ENCODE measurements at regions not wholly inside any gene's neighbourhood (a gene's known extent, or its start where the extent isn't known, plus 50 kb on each side); places are given as distances from the start of the nearest gene placed in this dataset.

DNA sequence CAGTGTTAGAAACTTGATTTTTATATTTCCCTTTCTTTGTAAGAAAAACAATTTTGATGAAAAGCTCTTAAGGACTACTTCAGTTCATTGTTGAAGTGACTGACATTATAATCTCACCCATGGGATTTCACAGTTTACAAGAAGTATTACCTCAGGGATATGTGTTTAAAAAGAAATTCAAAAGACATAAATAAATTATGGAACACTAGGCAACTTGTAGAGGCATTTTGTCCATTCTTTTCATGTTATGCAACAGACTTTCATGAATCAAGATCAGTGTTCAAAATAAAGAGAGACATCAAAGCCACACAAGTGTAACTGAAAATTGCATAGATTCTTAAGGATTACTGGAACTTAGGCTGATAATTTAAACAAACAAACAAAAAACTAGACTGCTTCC is 196.8 kb upstream of the AGTR1 start:
- CTCF ChIA-PET, result no interaction called here
- Histone ChIP-seq H2BK5ac (ENCODE audit: low read depth, low read length, poor library complexity, severe bottlenecking) (no peak overlapping the region), H3K56ac (ENCODE audit: extremely low read depth, insufficient read depth, low read length) (no peak overlapping the region), H2BK20ac (ENCODE audit: low read depth, low read length) (no peak overlapping the region), H3K79me1 (ENCODE audit: low read depth in 1 of 2, low read length in 2 of 2) (no peaks in the 10 kb centered on the region), H2BK120ac (ENCODE audit: low read depth, low read length) (no peak overlapping the region), H2BK15ac (ENCODE audit: low read depth, low read length) (no peak overlapping the region), H3K9me1 (ENCODE audit: insufficient read depth, low read length) (no peaks in the 10 kb centered on the region), H3K36me3 (ENCODE audit: control insufficient read depth, insufficient read depth, low read length) (no peaks in the 10 kb centered on the region), H2AFZ (replicated peaks; ENCODE audit: low read length, poor library complexity) (no peak overlapping the region), H3K23ac (ENCODE audit: low read depth, low read length) (no peak overlapping the region), H3K4ac (ENCODE audit: low read depth, low read length) (no peak overlapping the region), H3K4me2 (ENCODE audit: low read depth, low read length) (no peak overlapping the region), H3K27me3 (ENCODE audit: control insufficient read depth, insufficient read depth, low read length) (no peaks in the 10 kb centered on the region; the same call in 1 of the 2 replicates), H3K4me3 (ENCODE audit: insufficient read depth, low read depth, low read length) (no peak overlapping the region), H4K8ac (ENCODE audit: low read depth in 2 of 2, low read length in 2 of 2) (no peak overlapping the region), H3K14ac (replicated peaks; ENCODE audit: low read depth, low read length) (no peak overlapping the region), H3K4me1 (ENCODE audit: control insufficient read depth, insufficient read depth, low read length) (no peaks in the 10 kb centered on the region), H4K91ac (ENCODE audit: insufficient read depth, low read depth, low read length) (no peak overlapping the region), H4K5ac (ENCODE audit: low read depth, low read length) (no peak overlapping the region), H4K20me1 (ENCODE audit: insufficient read depth, low read length) (no peaks in the 10 kb centered on the region), H3K9me3 (ENCODE audit: control insufficient read depth, insufficient read depth, low read length) (no peaks in the 10 kb centered on the region), H2AK9ac (replicated peaks; ENCODE audit: low read depth, low read length, poor library complexity) (no peak overlapping the region), H2AK5ac (ENCODE audit: low read depth, low read length) (no peak overlapping the region), H3K18ac (ENCODE audit: low read depth, low read length) (no peak overlapping the region), H3K9ac (ENCODE audit: low read depth, low read length) (no peak overlapping the region), H3K27ac (ENCODE audit: insufficient read depth, low read length) (no peak overlapping the region)
- DNase-seq, result no peak
- no peak for ATAC-seq (ENCODE audit: low read depth)
- dilution Hi-C loops (cut with HindIII; ENCODE audit: low sequenced_read_pairs, unreplicated experiment) (no loop called here), intact Hi-C loops (cut with micrococcal nuclease) (no loop called here), in situ Hi-C loops (cut with MboI; ENCODE audit: low sequenced_read_pairs) (no loop called here)
- POLR2A ChIA-PET (ENCODE audit: unreplicated experiment), result no interaction called here
- no TSS peak for BruUV-seq (replicated peaks)
- TF ChIP-seq RAD21 (IDR thresholded peaks at IDR 0.05; ENCODE audit: low read length), result no peak
- no peak for TF ChIP-seq SMC3 (IDR thresholded peaks at IDR 0.05; ENCODE audit: low read depth, low read length)
- TF ChIP-seq MAZ (IDR thresholded peaks at IDR 0.05; ENCODE audit: borderline replicate concordance, low read depth, low read length), result no peak
- TF ChIP-seq RFX5 (IDR thresholded peaks at IDR 0.05; ENCODE audit: low read depth, low read length), result no peak
- no peak for TF ChIP-seq BHLHE40 (IDR thresholded peaks at IDR 0.05; ENCODE audit: low read depth, low read length)
- TF ChIP-seq, protein P1, sequence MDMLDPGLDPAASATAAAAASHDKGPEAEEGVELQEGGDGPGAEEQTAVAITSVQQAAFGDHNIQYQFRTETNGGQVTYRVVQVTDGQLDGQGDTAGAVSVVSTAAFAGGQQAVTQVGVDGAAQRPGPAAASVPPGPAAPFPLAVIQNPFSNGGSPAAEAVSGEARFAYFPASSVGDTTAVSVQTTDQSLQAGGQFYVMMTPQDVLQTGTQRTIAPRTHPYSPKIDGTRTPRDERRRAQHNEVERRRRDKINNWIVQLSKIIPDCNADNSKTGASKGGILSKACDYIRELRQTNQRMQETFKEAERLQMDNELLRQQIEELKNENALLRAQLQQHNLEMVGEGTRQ (IDR thresholded peaks at IDR 0.05; ENCODE audit: low read depth, low read length), result no peak
- TF ChIP-seq FOS (IDR thresholded peaks at IDR 0.05; ENCODE audit: low read depth, low read length), result no peak
- no peak for TF ChIP-seq MAFK (IDR thresholded peaks at IDR 0.05; ENCODE audit: low read depth, low read length)
- no peak for TF ChIP-seq CHD1 (IDR thresholded peaks at IDR 0.05; ENCODE audit: low read depth, low read length)
- TF ChIP-seq NFE2L2 (IDR thresholded peaks at IDR 0.05; ENCODE audit: low read depth, low read length), result no peak
- no peak for TF ChIP-seq POLR2A (IDR thresholded peaks at IDR 0.05; ENCODE audit: low read depth, low read length)
- no peak for TF ChIP-seq RCOR1 (IDR thresholded peaks at IDR 0.05; ENCODE audit: insufficient replicate concordance, low read length)
- TF ChIP-seq, protein P2, sequence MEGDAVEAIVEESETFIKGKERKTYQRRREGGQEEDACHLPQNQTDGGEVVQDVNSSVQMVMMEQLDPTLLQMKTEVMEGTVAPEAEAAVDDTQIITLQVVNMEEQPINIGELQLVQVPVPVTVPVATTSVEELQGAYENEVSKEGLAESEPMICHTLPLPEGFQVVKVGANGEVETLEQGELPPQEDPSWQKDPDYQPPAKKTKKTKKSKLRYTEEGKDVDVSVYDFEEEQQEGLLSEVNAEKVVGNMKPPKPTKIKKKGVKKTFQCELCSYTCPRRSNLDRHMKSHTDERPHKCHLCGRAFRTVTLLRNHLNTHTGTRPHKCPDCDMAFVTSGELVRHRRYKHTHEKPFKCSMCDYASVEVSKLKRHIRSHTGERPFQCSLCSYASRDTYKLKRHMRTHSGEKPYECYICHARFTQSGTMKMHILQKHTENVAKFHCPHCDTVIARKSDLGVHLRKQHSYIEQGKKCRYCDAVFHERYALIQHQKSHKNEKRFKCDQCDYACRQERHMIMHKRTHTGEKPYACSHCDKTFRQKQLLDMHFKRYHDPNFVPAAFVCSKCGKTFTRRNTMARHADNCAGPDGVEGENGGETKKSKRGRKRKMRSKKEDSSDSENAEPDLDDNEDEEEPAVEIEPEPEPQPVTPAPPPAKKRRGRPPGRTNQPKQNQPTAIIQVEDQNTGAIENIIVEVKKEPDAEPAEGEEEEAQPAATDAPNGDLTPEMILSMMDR (conservative IDR thresholded peaks at IDR 0.05; ENCODE audit: low read depth, low read length), result no peak
- TF ChIP-seq CEBPB (IDR thresholded peaks at IDR 0.05; ENCODE audit: low read depth, low read length), result no peak

All from IMR-90 (cell line).